Ammon's horn (tissue), 1 donor: ENCODE measurements at regions not wholly inside any gene's neighbourhood (a gene's known extent, or its start where the extent isn't known, plus 50 kb on each side); places are given as distances from the start of the nearest gene placed in this dataset.

Experiments
- DNase-seq: peaks from one replicate; pipeline ENCODE4 v3.0.0-alpha.2; 2016; ENCODE audit warnings: low spot score

GRCh38 chr17:77572065-77572601 is 386.4 kb upstream of the TNRC6C start:
- DNase-seq, result no peak

- no peak for DNase-seq
These were observed 385.7 kb upstream of the TNRC6C start for GRCh38 chr17:77572851-77573250.

GRCh38 chr17:77577491-77577890 is 381.0 kb upstream of the TNRC6C start:
- DNase-seq, result no peak

- DNase-seq, result no peak
These were observed 379.4 kb upstream of the TNRC6C start for GRCh38 chr17:77579131-77579530.

- no peak for DNase-seq
These were observed 378.8 kb upstream of the TNRC6C start for GRCh38 chr17:77579682-77580081.

GRCh38 chr17:77580531-77581270 is 377.8 kb upstream of the TNRC6C start:
- DNase-seq, result no peak

GRCh38 chr17:77581480-77581879 is 377.0 kb upstream of the TNRC6C start:
- no peak for DNase-seq

GRCh38 chr17:77585142-77585860 is 373.2 kb upstream of the TNRC6C start:
- DNase-seq, result no peak

GRCh38 chr17:77590951-77591735 is 367.4 kb upstream of the TNRC6C start:
- DNase-seq, result no peak

- no peak for DNase-seq
These were observed 366.2 kb upstream of the TNRC6C start for GRCh38 chr17:77592106-77592865.

GRCh38 chr17:77593081-77593480 is 365.4 kb upstream of the TNRC6C start:
- DNase-seq, result no peak

GRCh38 chr17:77594416-77595209 is 363.9 kb upstream of the TNRC6C start:
- DNase-seq, result no peak

- DNase-seq, result no peak
These were observed 361.7 kb upstream of the TNRC6C start for GRCh38 chr17:77596491-77597417.

- no peak for DNase-seq
These were observed 360.9 kb upstream of the TNRC6C start for GRCh38 chr17:77597418-77598240.

- no peak for DNase-seq
These were observed 360.3 kb upstream of the TNRC6C start for GRCh38 chr17:77598241-77598620.

- no peak for DNase-seq
These were observed 358.8 kb upstream of the TNRC6C start for GRCh38 chr17:77599699-77600098.

GRCh38 chr17:77600346-77600745 is 358.2 kb upstream of the TNRC6C start:
- no peak for DNase-seq

- DNase-seq, result no peak
These were observed 357.2 kb upstream of the TNRC6C start for GRCh38 chr17:77601054-77601979.
